KMS-11 (cell line): ENCODE measurements at regions not wholly inside any gene's neighbourhood (a gene's known extent, or its start where the extent isn't known, plus 50 kb on each side); places are given as distances from the start of the nearest gene placed in this dataset.

Experiments used
- H2AFZ ChIP-seq: fragments of 200-600 bp; sonication (generic); 2 replicates; pipeline ENCODE4 v1.6.1; 2016; ENCODE audit warnings: antibody characterized with exemption, mixed run types, low read depth
- H3K27ac ChIP-seq: fragments of 200-600 bp; sonication (generic); 2 replicates; pipeline ENCODE4 v1.6.1; 2016; ENCODE audit warnings: mild to moderate bottlenecking, mixed run types
- H3K27me3 ChIP-seq: fragments of 200-600 bp; sonication (generic); 2 replicates; pipeline ENCODE4 v1.6.1; 2017; ENCODE audit warnings: mild to moderate bottlenecking, low read depth, mixed run types, moderate library complexity; ENCODE audit not compliant: insufficient read depth
- H3K36me3 ChIP-seq: fragments of 200-600 bp; sonication (generic); 2 replicates; pipeline ENCODE4 v1.6.1; 2017; ENCODE audit warnings: mild to moderate bottlenecking, mixed run types; ENCODE audit not compliant: insufficient read depth
- H3K4me1 ChIP-seq: fragments of 200-600 bp; sonication (generic); 2 replicates; pipeline ENCODE4 v1.6.1; 2016; ENCODE audit warnings: mild to moderate bottlenecking, low read depth, mixed run types; ENCODE audit not compliant: poor library complexity, severe bottlenecking
- H3K4me2 ChIP-seq: fragments of 200-600 bp; sonication (generic); 2 replicates; pipeline ENCODE4 v1.7.0; 2016; ENCODE audit warnings: mild to moderate bottlenecking, mixed run types
- H3K4me3 ChIP-seq: fragments of 200-600 bp; sonication (generic); IDR thresholded peaks from 2 replicates; pipeline ENCODE4 v1.6.1; 2017; ENCODE audit warnings: low read depth, low read length, mixed read lengths; ENCODE audit not compliant: insufficient read depth
- H3K79me2 ChIP-seq: fragments of 200-600 bp; sonication (generic); 2 replicates; pipeline ENCODE4 v1.6.1; 2016; ENCODE audit warnings: low read depth, mixed run types; ENCODE audit not compliant: insufficient read depth
- H3K9ac ChIP-seq: fragments of 200-600 bp; sonication (generic); 2 replicates; pipeline ENCODE4 v1.6.1; 2016; ENCODE audit warnings: mild to moderate bottlenecking, mixed run types
- H4K20me1 ChIP-seq: fragments of 200-600 bp; sonication (generic); 2 replicates; pipeline ENCODE4 v1.6.1; 2016; ENCODE audit warnings: mild to moderate bottlenecking, mixed run types; ENCODE audit not compliant: insufficient read depth
- CTCF ChIP-seq: fragments of 200-600 bp; sonication (generic); conservative IDR thresholded peaks from 2 replicates; pipeline ENCODE4 v1.6.1; 2017; ENCODE audit warnings: low read depth, mild to moderate bottlenecking, antibody characterized with exemption, low read length, moderate library complexity, mixed read lengths

- H3K79me2 ChIP-seq, result no peaks in the 10 kb centered on the region
- no peak overlapping the region for H3K4me2 ChIP-seq
- no peaks in the 10 kb centered on the region for H3K4me1 ChIP-seq
- H2AFZ ChIP-seq, result no peak overlapping the region
- H3K27me3 ChIP-seq, result no peaks in the 10 kb centered on the region
- no peaks in the 10 kb centered on the region for H3K36me3 ChIP-seq
- no peaks in the 10 kb centered on the region for H4K20me1 ChIP-seq
- no peak overlapping the region for H3K4me3 ChIP-seq
- no peak overlapping the region for H3K27ac ChIP-seq
- no peak overlapping the region for H3K9ac ChIP-seq
- TF ChIP-seq CTCF, result no peak
These were observed 559.4 kb downstream of the COL12A1 start for GRCh38 chr6:74646461-74646860.

GRCh38 chr6:74645108-74645849 is 560.6 kb downstream of the COL12A1 start:
- H3K27me3 ChIP-seq, result no peaks in the 10 kb centered on the region
- H3K4me2 ChIP-seq, result no peak overlapping the region
- no peaks in the 10 kb centered on the region for H3K79me2 ChIP-seq
- H3K36me3 ChIP-seq, result no peaks in the 10 kb centered on the region
- H4K20me1 ChIP-seq, result no peaks in the 10 kb centered on the region
- no peak overlapping the region for H2AFZ ChIP-seq
- TF ChIP-seq CTCF, result no peak
- no peak overlapping the region for H3K9ac ChIP-seq
- H3K4me3 ChIP-seq, result no peak overlapping the region
- no peak overlapping the region for H3K27ac ChIP-seq
- H3K4me1 ChIP-seq, result no peaks in the 10 kb centered on the region

GRCh38 chr6:74642101-74642500 is 563.8 kb downstream of the COL12A1 start:
- H2AFZ ChIP-seq, result no peak overlapping the region
- no peak overlapping the region for H3K9ac ChIP-seq
- TF ChIP-seq CTCF, result no peak
- no peaks in the 10 kb centered on the region for H3K27me3 ChIP-seq
- H3K4me3 ChIP-seq, result no peak overlapping the region
- H4K20me1 ChIP-seq, result no peaks in the 10 kb centered on the region
- H3K4me2 ChIP-seq, result no peak overlapping the region
- no peak overlapping the region for H3K27ac ChIP-seq
- no peaks in the 10 kb centered on the region for H3K79me2 ChIP-seq
- no peaks in the 10 kb centered on the region for H3K4me1 ChIP-seq
- H3K36me3 ChIP-seq, result no peaks in the 10 kb centered on the region

- Histone ChIP-seq H3K4me3 (no peak overlapping the region), H3K36me3 (no peaks in the 10 kb centered on the region), H3K79me2 (no peaks in the 10 kb centered on the region), H3K27me3 (no peaks in the 10 kb centered on the region), H3K27ac (no peak overlapping the region), H3K9ac (no peak overlapping the region), H3K4me2 (no peak overlapping the region), H3K4me1 (no peaks in the 10 kb centered on the region), H4K20me1 (no peaks in the 10 kb centered on the region), H2AFZ (no peak overlapping the region)
- TF ChIP-seq CTCF, result no peak
These were observed 567.4 kb downstream of the COL12A1 start for GRCh38 chr6:74638412-74638811.
